OCI-LY1 (cell line): ENCODE measurements at regions not wholly inside any gene's neighbourhood (a gene's known extent, or its start where the extent isn't known, plus 50 kb on each side); places are given as distances from the start of the nearest gene placed in this dataset.

Source experiments
- H2AFZ ChIP-seq: fragments of 200-600 bp; sonication (generic), shearing (Covaris generic); 2 replicates; pipeline ENCODE4 v1.6.0; 2014; ENCODE audit warnings: antibody characterized with exemption, mild to moderate bottlenecking, low read length
- H3F3A ChIP-seq: fragments of 200-600 bp; sonication (generic), shearing (Covaris generic); 2 replicates; pipeline ENCODE4 v1.6.0; 2014; ENCODE audit warnings: mild to moderate bottlenecking, antibody characterized with exemption, low read length, moderate library complexity; ENCODE audit not compliant: insufficient read depth
- H3K27ac ChIP-seq: fragments of 200-600 bp; sonication (generic); 2 replicates; pipeline ENCODE4 v1.5.1; 2014; ENCODE audit warnings: low read length, mixed run types, mild to moderate bottlenecking, low read depth; ENCODE audit not compliant: poor library complexity, severe bottlenecking
- H3K27me3 ChIP-seq: fragments of 200-600 bp; sonication (generic); 2 replicates; pipeline ENCODE4 v1.6.0; 2014; ENCODE audit warnings: antibody characterized with exemption, mild to moderate bottlenecking, low read length, moderate library complexity; ENCODE audit not compliant: insufficient read depth
- H3K36me3 ChIP-seq: fragments of 200-600 bp; sonication (generic); 2 replicates; pipeline ENCODE4 v1.6.1; 2014; ENCODE audit warnings: mild to moderate bottlenecking, antibody characterized with exemption, low read length, moderate library complexity, mixed read lengths; ENCODE audit not compliant: insufficient read depth
- H3K4me1 ChIP-seq: fragments of 200-600 bp; sonication (generic); 2 replicates; pipeline ENCODE4 v1.5.1; 2014; ENCODE audit warnings: mild to moderate bottlenecking, low read length, moderate library complexity; ENCODE audit not compliant: insufficient read depth, severe bottlenecking
- H3K4me2 ChIP-seq: fragments of 200-600 bp; sonication (generic), shearing (Covaris generic); 2 replicates; pipeline ENCODE4 v1.6.1; 2014; ENCODE audit warnings: low read length
- H3K4me3 ChIP-seq: fragments of 200-600 bp; sonication (generic); 2 replicates; pipeline ENCODE4 v1.5.1; 2014; ENCODE audit warnings: low read length, low read depth, mild to moderate bottlenecking, mixed read lengths; ENCODE audit not compliant: poor library complexity, severe bottlenecking
- H3K79me2 ChIP-seq: fragments of 200-600 bp; shearing (Covaris generic); 2 replicates; pipeline ENCODE4 v1.6.1; 2016; ENCODE audit warnings: mixed run types, low read length, mixed read lengths; ENCODE audit not compliant: insufficient read depth
- H3K9ac ChIP-seq: fragments of 200-600 bp; sonication (generic), shearing (Covaris generic); 2 replicates; pipeline ENCODE4 v1.6.1; 2014; ENCODE audit warnings: mild to moderate bottlenecking, low read length, mixed read lengths
- H3K9me2 ChIP-seq: fragments of 200-600 bp; sonication (generic), shearing (Covaris generic); 2 replicates; pipeline ENCODE4 v1.6.1; 2014; ENCODE audit warnings: low read depth, mild to moderate bottlenecking, low read length, mixed read lengths
- H3K9me3 ChIP-seq: fragments of 200-600 bp; shearing (Covaris generic); 2 replicates; pipeline ENCODE4 v1.6.1; 2014; ENCODE audit warnings: low read length, mixed read lengths
- H4K20me1 ChIP-seq: fragments of 200-600 bp; sonication (generic), shearing (Covaris generic); 2 replicates; pipeline ENCODE4 v1.6.0; 2016; ENCODE audit warnings: mild to moderate bottlenecking, low read length; ENCODE audit not compliant: insufficient read depth
- EZH2 ChIP-seq: fragments of 200-600 bp; sonication (generic), shearing (Covaris generic); IDR thresholded peaks from 2 replicates; pipeline ENCODE4 v1.8.0; 2017; ENCODE audit warnings: borderline replicate concordance, mixed run types, mild to moderate bottlenecking, antibody characterized with exemption, low read length, moderate library complexity, mixed read lengths
- TF ChIP-seq, protein P1 (sequence below): fragments of 200-600 bp; sonication (generic), shearing (Covaris generic); IDR thresholded peaks from 2 replicates; pipeline ENCODE4 v1.5.1; 2017; ENCODE audit warnings: mild to moderate bottlenecking, antibody characterized with exemption, low read length, moderate library complexity, mixed read lengths

DNA sequence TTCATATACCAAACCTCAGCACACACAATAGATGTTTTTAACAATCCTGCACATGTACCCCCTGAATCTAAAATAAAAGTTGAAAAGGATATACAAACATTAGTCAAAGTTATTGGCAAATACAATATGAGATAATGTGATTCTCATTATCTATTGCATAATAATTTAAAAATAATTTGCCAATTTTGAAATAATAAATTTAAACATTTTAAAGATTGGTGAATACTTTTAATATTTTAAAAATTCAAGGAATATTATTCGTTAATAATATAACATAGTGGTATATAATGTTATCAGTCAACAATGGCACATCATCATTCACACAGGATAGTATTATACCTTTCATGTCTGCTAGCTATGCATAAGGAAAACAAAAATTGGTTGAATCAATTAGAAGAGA, 207.0 kb upstream of the SP8 start:
- Histone ChIP-seq H3K9me3 (no peaks in the 10 kb centered on the region), H3K9me2 (no peaks in the 10 kb centered on the region), H3K79me2 (no peaks in the 10 kb centered on the region), H3K9ac (no peak overlapping the region), H2AFZ (no peak overlapping the region), H4K20me1 (no peaks in the 10 kb centered on the region), H3F3A (no peaks in the 10 kb centered on the region), H3K4me3 (no peak overlapping the region), H3K27me3 (no peaks in the 10 kb centered on the region), H3K4me2 (no peak overlapping the region), H3K4me1 (no peaks in the 10 kb centered on the region), H3K36me3 (no peaks in the 10 kb centered on the region), H3K27ac (no peak overlapping the region)
- no peak for TF ChIP-seq EZH2
- TF ChIP-seq, protein P1, sequence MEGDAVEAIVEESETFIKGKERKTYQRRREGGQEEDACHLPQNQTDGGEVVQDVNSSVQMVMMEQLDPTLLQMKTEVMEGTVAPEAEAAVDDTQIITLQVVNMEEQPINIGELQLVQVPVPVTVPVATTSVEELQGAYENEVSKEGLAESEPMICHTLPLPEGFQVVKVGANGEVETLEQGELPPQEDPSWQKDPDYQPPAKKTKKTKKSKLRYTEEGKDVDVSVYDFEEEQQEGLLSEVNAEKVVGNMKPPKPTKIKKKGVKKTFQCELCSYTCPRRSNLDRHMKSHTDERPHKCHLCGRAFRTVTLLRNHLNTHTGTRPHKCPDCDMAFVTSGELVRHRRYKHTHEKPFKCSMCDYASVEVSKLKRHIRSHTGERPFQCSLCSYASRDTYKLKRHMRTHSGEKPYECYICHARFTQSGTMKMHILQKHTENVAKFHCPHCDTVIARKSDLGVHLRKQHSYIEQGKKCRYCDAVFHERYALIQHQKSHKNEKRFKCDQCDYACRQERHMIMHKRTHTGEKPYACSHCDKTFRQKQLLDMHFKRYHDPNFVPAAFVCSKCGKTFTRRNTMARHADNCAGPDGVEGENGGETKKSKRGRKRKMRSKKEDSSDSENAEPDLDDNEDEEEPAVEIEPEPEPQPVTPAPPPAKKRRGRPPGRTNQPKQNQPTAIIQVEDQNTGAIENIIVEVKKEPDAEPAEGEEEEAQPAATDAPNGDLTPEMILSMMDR = no peak

- no peaks in the 10 kb centered on the region for H3K79me2 ChIP-seq
- no peaks in the 10 kb centered on the region for H3K27me3 ChIP-seq
- H3K36me3 ChIP-seq = no peaks in the 10 kb centered on the region
- H3K9me3 ChIP-seq = no peaks in the 10 kb centered on the region
- TF ChIP-seq, protein P1 = no peak
- TF ChIP-seq EZH2 = no peak
- H2AFZ ChIP-seq = no peak overlapping the region
- no peak overlapping the region for H3K4me3 ChIP-seq
- H3K9ac ChIP-seq = no peak overlapping the region
- H4K20me1 ChIP-seq = no peaks in the 10 kb centered on the region
- no peak overlapping the region for H3K27ac ChIP-seq
- H3K4me2 ChIP-seq = no peak overlapping the region
- H3K4me1 ChIP-seq = no peaks in the 10 kb centered on the region
- H3K9me2 ChIP-seq = no peaks in the 10 kb centered on the region
- no peaks in the 10 kb centered on the region for H3F3A ChIP-seq
These were observed 211.6 kb upstream of the SP8 start for GRCh38 chr7:20998309-20998708.

- Histone ChIP-seq H4K20me1 (no peaks in the 10 kb centered on the region), H3K9me3 (no peaks in the 10 kb centered on the region), H3K9ac (no peak overlapping the region), H3K27ac (no peak overlapping the region), H3K79me2 (no peaks in the 10 kb centered on the region), H3K4me1 (no peaks in the 10 kb centered on the region), H3F3A (no peaks in the 10 kb centered on the region), H3K4me3 (no peak overlapping the region), H3K4me2 (no peak overlapping the region), H3K27me3 (no peaks in the 10 kb centered on the region), H2AFZ (no peak overlapping the region), H3K9me2 (no peaks in the 10 kb centered on the region), H3K36me3 (no peaks in the 10 kb centered on the region)
- no peak for TF ChIP-seq EZH2
These were observed 224.5 kb upstream of the SP8 start for GRCh38 chr7:21011153-21011552.

GRCh38 chr7:21013765-21014539, 227.3 kb upstream of the SP8 start:
- Histone ChIP-seq H3F3A (no peaks in the 10 kb centered on the region), H3K9ac (no peak overlapping the region), H3K36me3 (no peaks in the 10 kb centered on the region), H3K4me2 (no peak overlapping the region), H3K9me2 (no peaks in the 10 kb centered on the region), H3K27me3 (no peaks in the 10 kb centered on the region), H2AFZ (no peak overlapping the region), H4K20me1 (no peaks in the 10 kb centered on the region), H3K4me3 (no peak overlapping the region), H3K9me3 (no peaks in the 10 kb centered on the region), H3K79me2 (no peaks in the 10 kb centered on the region), H3K4me1 (no peaks in the 10 kb centered on the region), H3K27ac (no peak overlapping the region)
- no peak for TF ChIP-seq EZH2
- TF ChIP-seq, protein P1 = no peak
